MM.1S (cell line): ENCODE measurements at regions not wholly inside any gene's neighbourhood (a gene's known extent, or its start where the extent isn't known, plus 50 kb on each side); places are given as distances from the start of the nearest gene placed in this dataset.

Source experiments
- EZH2 ChIP-seq: fragments of 300-600 bp; sonication (generic); optimal IDR thresholded peaks from 2 replicates; pipeline ENCODE3; 2017; ENCODE audit warnings: low read depth, mild to moderate bottlenecking, antibody characterized with exemption, low read length, mixed read lengths
- TF ChIP-seq, protein P1 (sequence below): fragments of 300-600 bp; sonication (generic); IDR thresholded peaks from 2 replicates; pipeline ENCODE4 v1.5.1; 2016; ENCODE audit warnings: antibody characterized with exemption, low read length, mixed read lengths

DNA sequence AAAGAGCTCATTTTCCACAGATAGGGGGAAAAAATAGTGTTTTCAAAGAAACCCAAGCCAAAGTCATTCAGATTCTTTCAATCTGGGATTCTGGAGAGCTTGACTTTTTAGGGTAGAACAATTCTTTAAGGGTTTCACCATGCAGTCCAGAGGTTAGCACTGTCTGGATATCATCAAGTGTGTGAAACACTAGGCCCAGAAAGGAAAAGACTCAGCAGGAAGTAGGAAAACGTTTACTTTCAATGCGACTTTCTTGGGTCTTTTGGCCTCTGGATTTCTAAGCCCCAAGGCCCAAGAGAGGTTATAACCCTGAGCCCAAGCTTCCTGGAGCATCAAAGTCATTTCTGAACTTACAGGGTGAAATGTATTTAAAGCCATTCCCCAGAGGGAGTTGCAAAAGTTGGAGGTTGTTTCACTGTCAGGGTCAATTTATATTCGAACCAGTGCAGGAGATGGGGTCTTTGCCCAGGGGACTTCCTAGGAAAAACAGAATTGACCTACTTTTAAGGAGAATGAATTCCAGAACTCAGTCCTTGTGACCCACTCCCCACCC, 158.0 kb downstream of the C7orf25 start:
- TF ChIP-seq, protein P1, sequence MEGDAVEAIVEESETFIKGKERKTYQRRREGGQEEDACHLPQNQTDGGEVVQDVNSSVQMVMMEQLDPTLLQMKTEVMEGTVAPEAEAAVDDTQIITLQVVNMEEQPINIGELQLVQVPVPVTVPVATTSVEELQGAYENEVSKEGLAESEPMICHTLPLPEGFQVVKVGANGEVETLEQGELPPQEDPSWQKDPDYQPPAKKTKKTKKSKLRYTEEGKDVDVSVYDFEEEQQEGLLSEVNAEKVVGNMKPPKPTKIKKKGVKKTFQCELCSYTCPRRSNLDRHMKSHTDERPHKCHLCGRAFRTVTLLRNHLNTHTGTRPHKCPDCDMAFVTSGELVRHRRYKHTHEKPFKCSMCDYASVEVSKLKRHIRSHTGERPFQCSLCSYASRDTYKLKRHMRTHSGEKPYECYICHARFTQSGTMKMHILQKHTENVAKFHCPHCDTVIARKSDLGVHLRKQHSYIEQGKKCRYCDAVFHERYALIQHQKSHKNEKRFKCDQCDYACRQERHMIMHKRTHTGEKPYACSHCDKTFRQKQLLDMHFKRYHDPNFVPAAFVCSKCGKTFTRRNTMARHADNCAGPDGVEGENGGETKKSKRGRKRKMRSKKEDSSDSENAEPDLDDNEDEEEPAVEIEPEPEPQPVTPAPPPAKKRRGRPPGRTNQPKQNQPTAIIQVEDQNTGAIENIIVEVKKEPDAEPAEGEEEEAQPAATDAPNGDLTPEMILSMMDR = no peak
- no peak for TF ChIP-seq EZH2
